B cell (primary cell): ENCODE measurements at regions not wholly inside any gene's neighbourhood (a gene's known extent, or its start where the extent isn't known, plus 50 kb on each side); places are given as distances from the start of the nearest gene placed in this dataset.

Experiments
- ATAC-seq: fragments of 200-7000 bp; cut with Tn5 transposase; one replicate; pipeline ENCODE4 v1.10.0; 2021; ENCODE audit warnings: low read depth, mild to moderate bottlenecking, moderate number of reproducible peaks, moderate library complexity
- CTCF ChIA-PET: fragments of 350-600 bp; sonication (Branson Sonifier 250); formaldehyde crosslinking; loops from one replicate; lab custom pipeline; 2021; ENCODE audit warnings: antibody characterized with exemption, inconsistent platforms; lab: Charles Lee
- POLR2A ChIA-PET: fragments of 350-600 bp; sonication (Branson Sonifier 250); formaldehyde crosslinking; loops from one replicate; lab custom pipeline; 2021; ENCODE audit warnings: antibody characterized with exemption; lab: Charles Lee
- DNase-seq: peaks from one replicate; pipeline ENCODE4 v3.0.0; 2013
- H2AFZ ChIP-seq: 2 replicates; pipeline ENCODE4 v1.6.1; 2012; ENCODE audit warnings: mild to moderate bottlenecking, low read depth, low read length; ENCODE audit not compliant: insufficient read depth, poor library complexity, severe bottlenecking
- H3K27ac ChIP-seq, 2 donors: 1 replicate in 1 of 2; 2 replicates in 1 of 2; pipeline ENCODE4 v1.5.1; 2012 to 2013; ENCODE audit warnings: low read length in 2 of 2, mild to moderate bottlenecking in 2 of 2, moderate library complexity in 1 of 2
- H3K27me3 ChIP-seq, 4 experiments: fragments of 200-600 bp in 1 of 4; sonication (generic) in 1 of 4; replicated peaks in 1 of 4; 1 replicate in 2 of 4; 2 replicates in 2 of 4; pipeline versions ENCODE4 v1.6.1 to v1.7.0; 2013 to 2016; ENCODE audit warnings: low read length in 3 of 4, mild to moderate bottlenecking in 2 of 4, mixed read lengths in 1 of 4, moderate library complexity in 1 of 4; ENCODE audit not compliant: insufficient read depth in 4 of 4, control insufficient read depth in 3 of 4; ENCODE audit errors: control extremely low read depth in 1 of 4
- H3K36me3 ChIP-seq, 2 experiments: replicated peaks in 1 of 2; 1 replicate in 1 of 2; 2 replicates in 1 of 2; pipeline versions ENCODE4 v1.6.1 to v1.7.1; 2013; ENCODE audit warnings: low read length in 1 of 2; ENCODE audit not compliant: insufficient read depth in 2 of 2, control insufficient read depth in 1 of 2; ENCODE audit errors: control extremely low read depth in 1 of 2, extremely low read depth in 1 of 2
- H3K4me1 ChIP-seq, 2 donors: fragments of 200-600 bp in 1 of 2; sonication (generic) in 1 of 2; 1 replicate in 1 of 2; 2 replicates in 1 of 2; pipeline versions ENCODE4 v1.5.1 to v1.6.1; 2013 to 2017; ENCODE audit warnings: low read length in 2 of 2; ENCODE audit not compliant: control insufficient read depth in 2 of 2, insufficient read depth in 2 of 2
- H3K4me2 ChIP-seq: replicated peaks from 2 replicates; pipeline ENCODE3; 2012; ENCODE audit warnings: mild to moderate bottlenecking, low read depth, low read length; ENCODE audit not compliant: poor library complexity, severe bottlenecking
- H3K4me3 ChIP-seq, 5 experiments: fragments of 200-600 bp in 1 of 5; sonication (generic) in 1 of 5; 1 replicate in 3 of 5; 2 replicates in 2 of 5; pipeline versions ENCODE4 v1.5.1 to v1.7.0; 2011 to 2016; ENCODE audit warnings: low read length in 4 of 5, mild to moderate bottlenecking in 4 of 5, low read depth in 2 of 5, control low read depth in 1 of 5, moderate library complexity in 1 of 5; ENCODE audit not compliant: insufficient read depth in 1 of 5; ENCODE audit errors: control extremely low read depth in 1 of 5, extremely low read depth in 1 of 5
- H3K79me2 ChIP-seq: fragments of 200-600 bp; sonication (generic); one replicate; pipeline ENCODE4 v1.6.0; 2016; ENCODE audit warnings: low read length; ENCODE audit not compliant: control insufficient read depth, insufficient read depth
- H3K9ac ChIP-seq: fragments of 200-600 bp; sonication (generic); 2 replicates; pipeline ENCODE4 v1.6.1; 2017; ENCODE audit warnings: mild to moderate bottlenecking, low read length, moderate library complexity
- H3K9me3 ChIP-seq, 3 donors: one replicate each; pipeline versions ENCODE4 v1.6.1 to v1.7.1; 2013; ENCODE audit warnings: low read length in 2 of 3; ENCODE audit not compliant: control insufficient read depth in 2 of 3, insufficient read depth in 1 of 3; ENCODE audit errors: control extremely low read depth in 1 of 3
- H4K20me1 ChIP-seq: 2 replicates; pipeline ENCODE4 v1.6.0; 2012; ENCODE audit warnings: mild to moderate bottlenecking, low read length; ENCODE audit not compliant: insufficient read depth, control insufficient read depth, poor library complexity, severe bottlenecking
- H3K27ac Mint-ChIP-seq: one replicate; pipeline ENCODE4 v1.8.0; 2021; ENCODE audit warnings: mixed read lengths
- H3K27me3 Mint-ChIP-seq: one replicate; pipeline ENCODE4 v1.8.0; 2021; ENCODE audit warnings: mixed read lengths
- H3K4me1 Mint-ChIP-seq: one replicate; pipeline ENCODE4 v1.8.0; 2021; ENCODE audit warnings: mixed read lengths
- H3K4me3 Mint-ChIP-seq: one replicate; pipeline ENCODE4 v1.8.0; 2021; ENCODE audit warnings: mixed read lengths
- H3K9me3 Mint-ChIP-seq: one replicate; pipeline ENCODE4 v1.8.0; 2022; ENCODE audit warnings: mixed read lengths; ENCODE audit not compliant: insufficient read depth
- EZH2 ChIP-seq: IDR thresholded peaks from 2 replicates; pipeline ENCODE4 v1.6.1; 2012; ENCODE audit warnings: borderline replicate concordance, low read depth, mild to moderate bottlenecking, moderate library complexity, low read length; ENCODE audit not compliant: insufficient read depth, poor library complexity, severe bottlenecking
- WGBS: methylation state at CpG from one replicate; pipeline ENCODE4 v1.1.5; 2013; ENCODE audit warnings: missing lambda C conversion rate; ENCODE audit not compliant: insufficient coverage; 5-methylcytosine and 5-hydroxymethylcytosine counted together
- intact Hi-C: fragments of 100-400 bp; cut with micrococcal nuclease; formaldehyde crosslinking; loops from one replicate; pipeline ENCODE4 v1.10.0; 2022
- TF ChIP-seq, protein P1 (sequence below): fragments of 200-600 bp; IDR thresholded peaks from one replicate; pipeline ENCODE4 v1.8.0; 2022; ENCODE audit warnings: antibody characterized with exemption, mild to moderate bottlenecking

- ATAC-seq, result no peak
- H3K27me3 Mint-ChIP-seq, result peaks cover 3% of the 10 kb centered on the region
- peaks cover 4% of the 10 kb centered on the region for H3K9me3 Mint-ChIP-seq
- H3K79me2 ChIP-seq, result no peaks in the 10 kb centered on the region
- no peak overlapping the region for H3K9ac ChIP-seq
- no peak overlapping the region for H2AFZ ChIP-seq
- H3K4me3 ChIP-seq, result no peak overlapping the region
- TF ChIP-seq, protein P1, sequence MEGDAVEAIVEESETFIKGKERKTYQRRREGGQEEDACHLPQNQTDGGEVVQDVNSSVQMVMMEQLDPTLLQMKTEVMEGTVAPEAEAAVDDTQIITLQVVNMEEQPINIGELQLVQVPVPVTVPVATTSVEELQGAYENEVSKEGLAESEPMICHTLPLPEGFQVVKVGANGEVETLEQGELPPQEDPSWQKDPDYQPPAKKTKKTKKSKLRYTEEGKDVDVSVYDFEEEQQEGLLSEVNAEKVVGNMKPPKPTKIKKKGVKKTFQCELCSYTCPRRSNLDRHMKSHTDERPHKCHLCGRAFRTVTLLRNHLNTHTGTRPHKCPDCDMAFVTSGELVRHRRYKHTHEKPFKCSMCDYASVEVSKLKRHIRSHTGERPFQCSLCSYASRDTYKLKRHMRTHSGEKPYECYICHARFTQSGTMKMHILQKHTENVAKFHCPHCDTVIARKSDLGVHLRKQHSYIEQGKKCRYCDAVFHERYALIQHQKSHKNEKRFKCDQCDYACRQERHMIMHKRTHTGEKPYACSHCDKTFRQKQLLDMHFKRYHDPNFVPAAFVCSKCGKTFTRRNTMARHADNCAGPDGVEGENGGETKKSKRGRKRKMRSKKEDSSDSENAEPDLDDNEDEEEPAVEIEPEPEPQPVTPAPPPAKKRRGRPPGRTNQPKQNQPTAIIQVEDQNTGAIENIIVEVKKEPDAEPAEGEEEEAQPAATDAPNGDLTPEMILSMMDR, result peak; percentile 67
- no peak for TF ChIP-seq EZH2
- H3K27me3 ChIP-seq, result no peaks in the 10 kb centered on the region
- POLR2A ChIA-PET, result no interaction called here
- intact Hi-C loops, result no loop called here
- H3K9me3 ChIP-seq, result no peaks in the 10 kb centered on the region
- no peak overlapping the region for H3K27ac ChIP-seq
- H3K27ac Mint-ChIP-seq, result no peak overlapping the region
- no peak overlapping the region for H3K4me3 Mint-ChIP-seq
- no peaks in the 10 kb centered on the region for H3K4me1 Mint-ChIP-seq
- no peaks in the 10 kb centered on the region for H3K36me3 ChIP-seq
- no peak overlapping the region for H3K4me2 ChIP-seq
- H4K20me1 ChIP-seq, result no peaks in the 10 kb centered on the region
- peak; percentile 35 for DNase-seq
- CTCF ChIA-PET, result interaction anchor here (0.9 to 2.2 kb wide), 6 partner anchors 9 to 739 kb away, joined by 3 to 8 read pairs (median 4); no protein-coding TSS in a partner anchor
- H3K4me1 ChIP-seq, result no peaks in the 10 kb centered on the region
Observed at GRCh38 chr1:99481391-99481996, 164.4 kb upstream of the PALMD start.

DNA sequence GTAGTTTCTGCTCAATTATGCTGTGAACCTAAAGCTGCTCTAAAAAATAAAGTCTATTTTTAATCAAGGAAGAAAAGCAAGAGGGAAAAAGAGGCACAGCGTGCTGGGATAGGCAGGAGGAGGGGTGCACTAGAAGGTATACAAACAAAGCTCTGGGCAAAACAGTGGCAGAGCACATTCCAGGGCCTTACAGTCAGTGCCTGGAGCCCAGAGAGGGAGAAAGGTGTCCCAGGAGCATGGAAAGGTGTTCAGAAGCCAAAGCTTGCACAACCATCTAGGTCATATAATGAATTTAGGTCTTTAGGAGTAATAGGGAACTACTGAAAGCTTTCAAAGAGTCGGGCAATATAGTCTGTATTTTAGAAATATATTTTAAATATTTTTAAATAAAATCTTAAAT is 163.6 kb upstream of the PALMD start:
- H3K27ac Mint-ChIP-seq, result no peak overlapping the region
- POLR2A ChIA-PET, result no interaction called here
- H3K4me2 ChIP-seq, result no peak overlapping the region
- no peaks in the 10 kb centered on the region for H3K36me3 ChIP-seq
- H3K4me3 ChIP-seq, result no peak overlapping the region
- no peak overlapping the region for H3K27ac ChIP-seq
- H3K9me3 Mint-ChIP-seq, result peaks cover 4% of the 10 kb centered on the region
- no peak overlapping the region for H2AFZ ChIP-seq
- no peaks in the 10 kb centered on the region for H4K20me1 ChIP-seq
- no peak overlapping the region for H3K4me3 Mint-ChIP-seq
- H3K79me2 ChIP-seq, result no peaks in the 10 kb centered on the region
- 83% methylated on average over 1 of the region's 2 CpGs for WGBS
- no peaks in the 10 kb centered on the region for H3K27me3 ChIP-seq
- H3K9me3 ChIP-seq, result no peaks in the 10 kb centered on the region
- no peak for DNase-seq
- no peaks in the 10 kb centered on the region for H3K4me1 Mint-ChIP-seq
- H3K27me3 Mint-ChIP-seq, result peaks cover 3% of the 10 kb centered on the region
- CTCF ChIA-PET, result interaction anchor here (0.8 to 2.2 kb wide), 4 partner anchors 10 to 733 kb away, joined by 3 to 8 read pairs (median 4); no protein-coding TSS in a partner anchor
- TF ChIP-seq, protein P1, result no peak
- no peak for TF ChIP-seq EZH2
- intact Hi-C loops, result no loop called here
- no peak for ATAC-seq
- no peaks in the 10 kb centered on the region for H3K4me1 ChIP-seq
- no peak overlapping the region for H3K9ac ChIP-seq
